ENCODE measurements at regions not wholly inside any gene's neighbourhood (a gene's known extent, or its start where the extent isn't known, plus 50 kb on each side); places are given as distances from the start of the nearest gene placed in this dataset.

- Mint-ChIP-seq H3K27me3 (no peaks in the 10 kb centered on the region), H3K4me3 (no peak overlapping the region), H3K9me3 (ENCODE audit: insufficient read depth) (no peaks in the 10 kb centered on the region), H3K27ac (no peak overlapping the region), H3K4me1 (no peaks in the 10 kb centered on the region)
- no peak for ATAC-seq (ENCODE audit: low read depth)
- Histone ChIP-seq H3K9me3 (ENCODE audit: control extremely low read depth in 1 of 3, control insufficient read depth in 2 of 3, insufficient read depth in 1 of 3, low read length in 2 of 3) (no peaks in the 10 kb centered on the region), H3K4me3 (ENCODE audit: control extremely low read depth in 1 of 5, extremely low read depth in 1 of 5, insufficient read depth in 1 of 5, low read depth in 2 of 5, low read length in 4 of 5) (no peak overlapping the region), H3K4me2 (replicated peaks; ENCODE audit: low read depth, low read length, poor library complexity, severe bottlenecking) (no peak overlapping the region), H3K79me2 (ENCODE audit: control insufficient read depth, insufficient read depth, low read length) (no peaks in the 10 kb centered on the region), H3K27me3 (replicated peaks in 1 of 4; ENCODE audit: control extremely low read depth in 1 of 4, control insufficient read depth in 3 of 4, insufficient read depth in 4 of 4, low read length in 3 of 4) (no peaks in the 10 kb centered on the region), H3K9ac (ENCODE audit: low read length) (no peak overlapping the region), H3K4me1 (ENCODE audit: control insufficient read depth in 2 of 2, insufficient read depth in 2 of 2, low read length in 2 of 2) (no peaks in the 10 kb centered on the region), H3K27ac (ENCODE audit: low read length in 2 of 2) (no peak overlapping the region), H3K36me3 (replicated peaks in 1 of 2; ENCODE audit: control extremely low read depth in 1 of 2, control insufficient read depth in 1 of 2, extremely low read depth in 1 of 2, insufficient read depth in 2 of 2, low read length in 1 of 2) (no peaks in the 10 kb centered on the region), H2AFZ (ENCODE audit: insufficient read depth, low read depth, low read length, poor library complexity, severe bottlenecking) (no peak overlapping the region), H4K20me1 (ENCODE audit: control insufficient read depth, insufficient read depth, low read length, poor library complexity, severe bottlenecking) (no peaks in the 10 kb centered on the region)
- intact Hi-C loops (cut with micrococcal nuclease): no loop called here
- ChIA-PET CTCF (interaction anchor here (0.6 kb wide), 1 partner anchor 35 kb away, joined by 4 read pairs; no protein-coding TSS in a partner anchor), POLR2A (no interaction called here)
- WGBS (ENCODE audit: insufficient coverage): 80% methylated on average over 2 of the region's 2 CpGs
- TF ChIP-seq, protein P1, sequence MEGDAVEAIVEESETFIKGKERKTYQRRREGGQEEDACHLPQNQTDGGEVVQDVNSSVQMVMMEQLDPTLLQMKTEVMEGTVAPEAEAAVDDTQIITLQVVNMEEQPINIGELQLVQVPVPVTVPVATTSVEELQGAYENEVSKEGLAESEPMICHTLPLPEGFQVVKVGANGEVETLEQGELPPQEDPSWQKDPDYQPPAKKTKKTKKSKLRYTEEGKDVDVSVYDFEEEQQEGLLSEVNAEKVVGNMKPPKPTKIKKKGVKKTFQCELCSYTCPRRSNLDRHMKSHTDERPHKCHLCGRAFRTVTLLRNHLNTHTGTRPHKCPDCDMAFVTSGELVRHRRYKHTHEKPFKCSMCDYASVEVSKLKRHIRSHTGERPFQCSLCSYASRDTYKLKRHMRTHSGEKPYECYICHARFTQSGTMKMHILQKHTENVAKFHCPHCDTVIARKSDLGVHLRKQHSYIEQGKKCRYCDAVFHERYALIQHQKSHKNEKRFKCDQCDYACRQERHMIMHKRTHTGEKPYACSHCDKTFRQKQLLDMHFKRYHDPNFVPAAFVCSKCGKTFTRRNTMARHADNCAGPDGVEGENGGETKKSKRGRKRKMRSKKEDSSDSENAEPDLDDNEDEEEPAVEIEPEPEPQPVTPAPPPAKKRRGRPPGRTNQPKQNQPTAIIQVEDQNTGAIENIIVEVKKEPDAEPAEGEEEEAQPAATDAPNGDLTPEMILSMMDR (IDR thresholded peaks at IDR 0.05): no peak
- TF ChIP-seq EZH2 (IDR thresholded peaks at IDR 0.05; ENCODE audit: borderline replicate concordance, insufficient read depth, low read depth, low read length, poor library complexity, severe bottlenecking): no peak
- no peak for DNase-seq
These were observed 401.8 kb upstream of the TMPO start for GRCh38 chr12:98113548-98113947.

GRCh38 chr12:98121963-98122362, 393.4 kb upstream of the TMPO start:
- WGBS (ENCODE audit: insufficient coverage): 96% methylated on average over 4 of the region's 4 CpGs
- intact Hi-C loops (cut with micrococcal nuclease): no loop called here
- POLR2A ChIA-PET: no interaction called here

More at GRCh38 chr12:98121963-98122362, 393.4 kb upstream of the TMPO start:
- TF ChIP-seq EZH2 (IDR thresholded peaks at IDR 0.05; ENCODE audit: borderline replicate concordance, insufficient read depth, low read depth, low read length, poor library complexity, severe bottlenecking): no peak
- TF ChIP-seq, protein P1 (IDR thresholded peaks at IDR 0.05): no peak
- CTCF ChIA-PET: no interaction called here
- peaks cover 0 to 3% (median 0%) of the 10 kb centered on the region in 4 experiments for H3K27me3 ChIP-seq (replicated peaks in 1 of 4; ENCODE audit: control extremely low read depth in 1 of 4, control insufficient read depth in 3 of 4, insufficient read depth in 4 of 4, low read length in 3 of 4)
- no peak for ATAC-seq (ENCODE audit: low read depth)
- Mint-ChIP-seq H3K9me3 (ENCODE audit: insufficient read depth) (peaks cover 4% of the 10 kb centered on the region), H3K4me1 (no peaks in the 10 kb centered on the region), H3K4me3 (no peak overlapping the region), H3K27ac (no peak overlapping the region), H3K27me3 (peaks cover 11% of the 10 kb centered on the region)
- no peak overlapping the region for H3K4me3 ChIP-seq (ENCODE audit: control extremely low read depth in 1 of 5, extremely low read depth in 1 of 5, insufficient read depth in 1 of 5, low read depth in 2 of 5, low read length in 4 of 5)
- no peaks in the 10 kb centered on the region for H3K4me1 ChIP-seq (ENCODE audit: control insufficient read depth in 2 of 2, insufficient read depth in 2 of 2, low read length in 2 of 2)
- no peaks in the 10 kb centered on the region for H3K36me3 ChIP-seq (replicated peaks in 1 of 2; ENCODE audit: control extremely low read depth in 1 of 2, control insufficient read depth in 1 of 2, extremely low read depth in 1 of 2, insufficient read depth in 2 of 2, low read length in 1 of 2)
- H3K9me3 ChIP-seq (ENCODE audit: control extremely low read depth in 1 of 3, control insufficient read depth in 2 of 3, insufficient read depth in 1 of 3, low read length in 2 of 3): no peaks in the 10 kb centered on the region
- H3K9ac ChIP-seq (ENCODE audit: low read length): no peak overlapping the region
- H4K20me1 ChIP-seq (ENCODE audit: control insufficient read depth, insufficient read depth, low read length, poor library complexity, severe bottlenecking): no peaks in the 10 kb centered on the region
- no peak overlapping the region for H2AFZ ChIP-seq (ENCODE audit: insufficient read depth, low read depth, low read length, poor library complexity, severe bottlenecking)
- H3K79me2 ChIP-seq (ENCODE audit: control insufficient read depth, insufficient read depth, low read length): no peaks in the 10 kb centered on the region
- DNase-seq: no peak
- H3K4me2 ChIP-seq (replicated peaks; ENCODE audit: low read depth, low read length, poor library complexity, severe bottlenecking): no peak overlapping the region
- H3K27ac ChIP-seq (ENCODE audit: low read length in 2 of 2): no peak overlapping the region
